Activated CD4-positive, alpha-beta T cell treated with anti-CD3 and anti-CD28 coated beads, Interleukin-2, amount 50 U/mL, for 48 hours (primary cell): ENCODE measurements at regions not wholly inside any gene's neighbourhood (a gene's known extent, or its start where the extent isn't known, plus 50 kb on each side); places are given as distances from the start of the nearest gene placed in this dataset.

Source experiments
- DNase-seq, 2 experiments: peaks; one replicate each; pipeline ENCODE4 v3.0.0-alpha.2; 2020

DNA sequence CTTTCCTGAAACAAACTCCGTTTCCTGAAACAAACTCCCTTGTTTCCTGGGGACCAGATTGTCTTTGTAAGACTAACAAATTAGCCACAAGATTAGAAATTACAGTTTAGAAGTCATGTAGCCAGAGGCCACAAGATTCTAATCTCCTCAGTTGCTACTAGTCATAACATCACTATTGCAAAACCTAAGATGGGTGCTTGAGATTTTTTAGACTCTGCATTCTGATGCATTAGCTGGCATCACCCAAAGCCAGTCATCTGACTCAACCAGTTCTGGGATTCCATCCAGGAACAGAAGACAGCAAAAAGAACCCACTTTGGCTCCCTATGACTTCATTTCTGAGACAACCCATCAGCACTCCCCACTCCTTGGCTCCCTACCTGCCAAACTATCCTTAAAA, 367.9 kb upstream of the MBL2 start:
- no peak for DNase-seq

DNA sequence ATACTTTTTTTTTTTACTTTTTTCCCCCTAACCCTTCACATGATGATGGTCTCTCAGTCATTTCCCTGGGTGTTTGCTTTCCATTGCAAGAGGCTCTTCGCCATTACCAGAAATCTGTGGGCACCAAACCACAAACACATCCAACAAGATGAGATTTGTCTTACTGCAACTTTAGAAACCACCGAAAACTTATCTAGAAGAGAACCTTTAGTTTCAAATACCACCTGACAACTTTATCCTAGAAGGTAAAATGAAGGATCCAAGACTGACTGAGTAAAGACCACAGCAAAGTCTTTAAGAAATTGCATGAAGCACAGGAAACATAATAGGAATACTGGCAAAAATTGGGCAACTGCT, 363.3 kb upstream of the MBL2 start:
- no peak for DNase-seq

DNA sequence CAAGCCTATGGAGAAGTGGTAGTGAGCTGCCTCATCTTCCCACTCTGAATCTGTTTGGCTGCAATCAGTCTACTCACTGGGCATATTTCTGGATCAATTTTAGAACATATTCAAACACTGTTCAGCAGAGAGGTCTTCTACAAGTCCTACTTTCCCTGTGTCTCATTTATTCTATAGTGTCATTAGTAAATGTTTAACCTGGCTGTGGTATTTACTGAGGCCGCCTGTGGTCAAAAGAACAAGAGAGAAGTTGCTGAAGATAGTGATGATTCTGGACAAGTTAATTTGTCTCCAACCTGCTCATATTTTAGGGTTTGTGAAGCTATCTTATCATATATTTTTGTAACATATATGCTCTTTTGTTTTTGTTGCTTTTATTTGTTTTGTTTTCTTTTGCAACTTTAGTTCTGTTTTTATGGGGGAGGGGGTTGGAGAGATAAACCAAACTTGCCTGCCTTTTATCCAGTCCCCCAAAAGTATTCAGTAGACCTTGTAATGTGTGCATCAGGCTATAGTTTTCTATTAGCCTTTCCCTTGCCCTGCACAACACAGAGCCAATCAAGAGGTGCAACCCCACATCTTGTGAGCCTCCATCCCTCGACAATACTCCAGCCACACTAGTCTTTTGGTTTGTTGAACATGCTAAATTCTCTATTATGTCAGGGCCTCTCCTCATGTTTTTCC, 362.8 kb upstream of the MBL2 start:
- DNase-seq: no peak

- DNase-seq: no peak
These were observed 361.5 kb upstream of the MBL2 start for GRCh38 chr10:53134050-53134449.

DNA sequence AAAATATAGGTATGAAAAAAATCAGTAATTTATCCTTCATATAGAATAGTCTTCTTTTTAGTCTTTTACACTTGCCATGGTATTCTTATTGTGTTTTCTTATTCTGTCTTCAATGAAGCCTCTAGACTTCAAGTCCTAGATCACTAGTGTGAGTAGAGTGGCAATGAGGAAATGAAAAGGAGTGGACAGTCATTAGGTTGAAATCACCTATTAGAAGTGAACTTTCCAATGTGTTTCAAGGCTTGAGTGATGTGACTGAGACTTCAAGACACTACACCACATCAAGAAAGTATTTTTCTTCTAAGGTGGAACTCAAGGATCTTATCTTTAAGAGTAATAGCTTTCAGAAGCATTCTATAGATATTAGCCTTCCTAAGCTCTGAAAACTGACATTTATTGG, 357.8 kb upstream of the MBL2 start:
- no peak for DNase-seq

- DNase-seq: no peak
These were observed 355.1 kb upstream of the MBL2 start for GRCh38 chr10:53127686-53128085.

DNA sequence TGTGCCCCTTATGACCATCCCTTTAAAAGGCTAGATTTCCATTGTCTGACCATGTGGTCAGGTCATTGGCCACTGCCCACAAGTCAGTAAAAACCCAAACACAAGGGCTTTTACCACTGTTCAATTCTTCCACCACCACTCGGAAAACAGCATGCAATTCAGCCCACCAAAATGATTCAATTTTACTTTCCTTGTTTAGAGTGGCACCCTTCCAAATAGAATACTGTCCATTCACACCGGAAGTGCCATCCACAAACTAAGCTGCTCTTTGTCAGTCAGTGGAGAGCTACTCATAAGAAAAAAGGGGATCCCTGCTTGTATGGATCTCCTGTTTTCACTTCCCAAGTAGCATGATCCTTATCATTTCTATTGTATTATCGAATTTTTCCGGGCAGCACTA, 350.7 kb upstream of the MBL2 start:
- DNase-seq: no peak

DNA sequence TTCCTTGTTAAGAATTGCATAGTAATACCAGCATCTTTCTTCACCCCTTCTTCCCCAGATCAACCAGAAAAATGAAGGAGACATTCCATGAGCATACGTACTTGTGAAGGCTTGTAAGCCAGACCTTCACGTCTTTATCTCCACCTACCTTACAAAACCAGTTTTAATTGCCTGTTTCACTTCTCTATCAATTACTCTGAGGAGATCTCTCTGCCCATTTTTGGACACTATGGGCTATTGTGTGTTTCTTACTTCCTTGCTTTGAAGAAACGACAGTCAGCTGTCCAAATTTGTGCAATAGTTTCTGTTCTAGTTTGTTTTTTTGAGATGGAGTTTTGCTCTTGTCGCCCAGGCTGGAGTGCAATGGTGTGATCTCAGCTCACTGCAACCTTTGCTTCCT, 349.7 kb upstream of the MBL2 start:
- DNase-seq: no peak

- DNase-seq: no peak
These were observed 343.1 kb upstream of the MBL2 start for GRCh38 chr10:53115660-53116059.

DNA sequence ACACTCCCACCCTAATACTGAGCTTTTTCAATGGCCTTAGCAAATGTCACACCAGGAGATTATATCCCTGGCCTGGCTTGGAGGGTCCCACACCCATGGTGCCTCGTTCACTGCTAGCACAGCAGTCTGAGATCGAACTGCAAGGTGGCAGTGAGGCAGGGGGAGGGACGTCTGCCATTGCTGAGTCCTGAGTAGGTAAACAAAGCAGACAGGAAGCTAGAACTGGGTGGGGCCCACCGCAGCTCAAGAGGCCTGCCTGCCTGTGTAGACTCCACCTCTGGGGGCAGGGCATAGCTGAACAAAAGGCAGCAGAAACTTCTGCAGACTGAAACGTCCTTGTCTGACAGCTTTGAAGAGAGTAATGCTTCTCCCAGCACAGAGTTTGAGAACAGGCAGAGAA, 338.9 kb upstream of the MBL2 start:
- DNase-seq: no peak

GRCh38 chr10:53109320-53109719, 336.7 kb upstream of the MBL2 start:
- DNase-seq: no peak

GRCh38 chr10:53108317-53108934, 335.8 kb upstream of the MBL2 start:
- DNase-seq: no peak

DNA sequence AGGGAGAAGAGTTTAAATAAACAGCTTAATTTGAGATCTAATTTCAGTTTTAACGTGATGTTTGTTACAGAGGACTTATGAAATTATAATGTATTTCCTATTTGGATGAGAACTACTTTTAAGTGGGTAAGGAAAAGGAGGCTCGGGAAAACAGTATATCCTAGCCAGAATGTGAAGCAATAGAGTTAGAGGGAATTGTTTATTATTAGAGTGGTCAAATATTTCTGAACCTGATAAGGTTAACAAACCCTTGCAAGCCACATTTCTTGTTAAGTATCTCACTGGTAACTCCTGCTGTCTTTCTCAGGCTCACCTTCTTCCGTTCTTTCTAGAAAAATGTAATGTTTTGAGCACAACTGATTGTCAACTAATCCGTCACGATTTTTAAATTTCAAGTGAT, 335.1 kb upstream of the MBL2 start:
- no peak for DNase-seq

- DNase-seq: no peak
These were observed 329.8 kb upstream of the MBL2 start for GRCh38 chr10:53102424-53102823.

- DNase-seq: no peak
These were observed 321.3 kb upstream of the MBL2 start for GRCh38 chr10:53093878-53094277.

GRCh38 chr10:53091574-53091973, 319.0 kb upstream of the MBL2 start:
- DNase-seq: no peak

GRCh38 chr10:53088961-53089360, 316.4 kb upstream of the MBL2 start:
- no peak for DNase-seq

GRCh38 chr10:53079283-53079682, 306.7 kb upstream of the MBL2 start:
- DNase-seq: no peak

GRCh38 chr10:53076948-53077347, 304.4 kb upstream of the MBL2 start:
- DNase-seq: no peak

DNA sequence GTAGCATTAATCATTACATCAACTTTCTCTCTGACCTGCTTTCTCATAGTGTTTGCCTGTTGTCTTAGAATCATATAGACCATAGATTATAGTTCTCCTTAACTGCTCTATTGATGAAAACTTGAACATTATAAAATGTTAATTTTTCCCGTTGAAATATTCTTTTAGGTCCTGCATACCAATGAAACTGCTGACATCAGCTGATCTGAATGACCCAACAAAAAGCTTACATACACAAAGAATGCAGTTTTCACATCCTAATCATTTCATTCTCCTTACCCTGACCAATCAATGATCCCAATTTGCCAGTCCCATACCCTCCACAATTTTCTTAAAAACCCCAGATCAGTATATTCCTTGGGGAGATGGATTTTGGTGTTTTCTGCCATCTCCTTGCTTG, 302.9 kb upstream of the MBL2 start:
- DNase-seq: no peak

DNA sequence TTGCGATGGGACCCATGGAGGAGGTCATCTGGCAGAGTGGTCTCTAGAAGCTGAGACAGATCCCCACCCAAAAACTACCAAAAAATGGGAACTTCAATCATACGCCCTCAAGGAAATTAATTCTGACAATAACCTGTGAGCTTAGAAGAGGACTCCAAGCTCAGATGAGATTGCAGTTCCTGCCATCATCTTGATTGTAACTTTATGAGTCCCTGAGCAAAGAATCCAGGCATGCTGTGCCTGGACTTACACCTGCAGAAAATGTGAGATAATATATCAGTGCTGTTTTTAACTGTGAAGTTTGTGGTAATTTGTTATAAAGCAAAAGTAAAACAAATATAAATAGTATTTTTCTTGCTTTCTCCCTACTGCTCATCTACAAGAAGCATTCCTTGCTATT, 299.6 kb upstream of the MBL2 start:
- no peak for DNase-seq

- no peak for DNase-seq
These were observed 299.0 kb upstream of the MBL2 start for GRCh38 chr10:53071505-53072125.

DNA sequence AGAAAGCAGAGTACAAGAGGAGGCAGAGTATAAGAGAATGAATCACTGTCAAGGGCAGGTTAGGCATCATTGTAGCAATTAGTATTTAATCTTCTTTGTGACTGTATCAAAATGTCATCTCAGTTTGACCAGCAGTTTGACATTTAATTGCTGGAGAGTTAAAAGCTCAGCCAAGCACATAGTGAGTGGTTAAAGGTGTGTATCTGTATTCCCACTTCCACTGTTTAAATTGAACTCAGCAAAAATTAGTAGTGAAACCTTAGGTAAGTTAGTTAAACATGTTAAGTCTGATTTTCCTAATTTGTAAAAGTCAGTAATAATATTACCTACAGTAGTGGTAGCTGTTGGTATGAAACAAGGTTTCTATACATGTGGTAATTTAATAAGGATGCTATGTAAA, 296.4 kb upstream of the MBL2 start:
- no peak for DNase-seq

DNA sequence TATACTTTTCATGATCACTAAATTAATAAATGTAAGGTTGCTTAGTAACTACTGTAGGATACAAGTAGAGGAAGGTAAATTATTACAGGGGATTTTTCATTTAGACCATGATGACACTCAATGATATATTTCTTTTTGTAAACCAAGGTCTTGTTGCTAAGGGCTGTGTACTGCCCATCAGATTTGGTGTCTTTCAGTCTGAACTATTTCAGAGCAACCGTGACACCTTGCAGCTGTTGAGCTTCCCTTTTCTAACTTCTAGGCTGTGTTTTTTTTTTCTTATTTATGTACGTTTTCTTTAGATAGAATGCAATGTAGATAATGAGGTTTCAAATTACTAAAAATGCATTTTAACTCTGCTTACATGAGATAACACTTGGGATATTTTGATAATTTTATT, 292.0 kb upstream of the MBL2 start:
- no peak for DNase-seq

- no peak for DNase-seq
These were observed 291.2 kb upstream of the MBL2 start for GRCh38 chr10:53063805-53064204.
